NCI-H2107 treated with DMSO at 0.1 percent for 48 hours (cell line): ENCODE measurements at regions not wholly inside any gene's neighbourhood (a gene's known extent, or its start where the extent isn't known, plus 50 kb on each side); places are given as distances from the start of the nearest gene placed in this dataset.
A peak's percentile ranks its signal among the peaks of the same experiment; 100 is the strongest.
"Not testable (repeated sequence)": the region's sequence is repeated elsewhere in the genome, so short reads cannot be mapped to it uniquely, and the experiment has no call there.

Source experiments
- DNase-seq: peaks from one replicate; lab custom pipeline; 2025; ENCODE audit not compliant: unreplicated experiment; lab: John Stamatoyannopoulos, UW

- DNase-seq: no peak
These were observed 115.1 kb downstream of the OTOR start for GRCh38 chr20:16863303-16863702.

- DNase-seq: no peak
These were observed 115.9 kb downstream of the OTOR start for GRCh38 chr20:16864069-16864468.

- DNase-seq: no peak
These were observed 116.8 kb downstream of the OTOR start for GRCh38 chr20:16864963-16865362.

- peak; percentile 60 for DNase-seq
These were observed 117.2 kb downstream of the OTOR start for GRCh38 chr20:16865406-16865805.

GRCh38 chr20:16873124-16873523 is 125.0 kb downstream of the OTOR start:
- not testable (repeated sequence) for DNase-seq

GRCh38 chr20:16877053-16877554 is 128.9 kb downstream of the OTOR start:
- DNase-seq: no peak

- no peak for DNase-seq
These were observed 137.6 kb downstream of the OTOR start for GRCh38 chr20:16885746-16886145.

- DNase-seq: no peak
These were observed 150.3 kb downstream of the OTOR start for GRCh38 chr20:16898433-16898832.

GRCh38 chr20:16902662-16903061 is 154.5 kb downstream of the OTOR start:
- no peak for DNase-seq

GRCh38 chr20:16904751-16905150 is 156.6 kb downstream of the OTOR start:
- DNase-seq: no peak

- DNase-seq: no peak
These were observed 166.1 kb downstream of the OTOR start for GRCh38 chr20:16914277-16914676.

GRCh38 chr20:16916165-16916564 is 168.0 kb downstream of the OTOR start:
- DNase-seq: no peak

- no peak for DNase-seq
These were observed 169.5 kb downstream of the OTOR start for GRCh38 chr20:16917636-16918035.

- no peak for DNase-seq
These were observed 170.2 kb downstream of the OTOR start for GRCh38 chr20:16918366-16918765.

- no peak for DNase-seq
These were observed 171.7 kb downstream of the OTOR start for GRCh38 chr20:16919841-16920240.

- DNase-seq: peak; percentile 2
These were observed 174.7 kb downstream of the OTOR start for GRCh38 chr20:16922834-16923233.

- DNase-seq: no peak
These were observed 178.7 kb downstream of the OTOR start for GRCh38 chr20:16926626-16927430.

GRCh38 chr20:16929756-16930155 is 181.6 kb downstream of the OTOR start:
- DNase-seq: no peak

- DNase-seq: no peak
These were observed 182.5 kb downstream of the OTOR start for GRCh38 chr20:16930656-16931055.

- no peak for DNase-seq
These were observed 190.9 kb downstream of the OTOR start for GRCh38 chr20:16939051-16939450.

- DNase-seq: no peak
These were observed 192.5 kb downstream of the OTOR start for GRCh38 chr20:16940701-16941100.

- no peak for DNase-seq
These were observed 193.9 kb downstream of the OTOR start for GRCh38 chr20:16942051-16942450.

- no peak for DNase-seq
These were observed 194.6 kb downstream of the OTOR start for GRCh38 chr20:16942756-16943155.
